HepG2 (cell line): ENCODE measurements at regions not wholly inside any gene's neighbourhood (a gene's known extent, or its start where the extent isn't known, plus 50 kb on each side); places are given as distances from the start of the nearest gene placed in this dataset.
"Not testable (repeated sequence)": the region's sequence is repeated elsewhere in the genome, so short reads cannot be mapped to it uniquely, and the experiment has no call there.

ENCODE experiments used
- ATAC-seq: fragments of 200-7000 bp; cut with Tn5 transposase; 3 replicates; pipeline ENCODE4 v1.9.1; 2020; ENCODE audit warnings: mild to moderate bottlenecking, moderate library complexity
- BruUV-seq: library from RNA; stranded (reverse); fragments of 400-500 nt; replicated peaks from 2 replicates; lab custom pipeline; 2021; lab: Mats Ljungman, UMichigan
- CTCF ChIA-PET: fragments of 300-600 bp; formaldehyde crosslinking; extraction: SDS; loops from one replicate; lab custom pipeline; 2021; ENCODE audit warnings: low total read pairs, inconsistent platforms, low intra/inter-chr PET ratio; lab: Yijun Ruan, JAX
- POLR2A ChIA-PET: fragments of 350-600 bp; sonication (Branson Sonifier 250); formaldehyde crosslinking; loops from one replicate; lab custom pipeline; 2020; ENCODE audit warnings: antibody characterized with exemption, inconsistent platforms; lab: Yijun Ruan, JAX
- DNase-seq: peaks from one replicate; pipeline ENCODE4 v3.0.0-alpha.2; 2015; ENCODE audit warnings: low spot score
- FAIRE-seq: peaks from 3 replicates; lab custom pipeline; 2011; peaks lifted over from hg19 to GRCh38; lab: Jason Lieb, UNC
- H2AFZ ChIP-seq: one replicate; pipeline ENCODE4 v1.6.1; 2011; ENCODE audit warnings: low read length, inconsistent platforms
- H3K27ac ChIP-seq: fragments of 300-600 bp; 3 replicates; pipeline ENCODE4 v1.8.0; 2011; ENCODE audit warnings: mixed run types, mild to moderate bottlenecking, mixed read lengths, low read length, inconsistent platforms; ENCODE audit not compliant: insufficient read depth; ENCODE audit errors: extremely low read length
- H3K27me3 ChIP-seq, 2 experiments: fragments of 200-600 bp in 1 of 2; 2 replicates in 1 of 2; 3 replicates in 1 of 2; pipeline versions ENCODE4 v1.6.0 to v1.8.0; 2011; ENCODE audit warnings: low read length in 2 of 2, mild to moderate bottlenecking in 2 of 2, moderate library complexity in 2 of 2, inconsistent platforms in 1 of 2; ENCODE audit not compliant: insufficient read depth in 2 of 2, control insufficient read depth in 1 of 2
- H3K36me3 ChIP-seq, 2 experiments: fragments of 200-600 bp in 1 of 2; replicated peaks in 1 of 2; 2 replicates in 1 of 2; 3 replicates in 1 of 2; pipeline versions ENCODE4 v1.5.1 to v1.8.0; 2011; ENCODE audit warnings: low read length in 2 of 2, inconsistent platforms in 1 of 2; ENCODE audit not compliant: insufficient read depth in 2 of 2, control insufficient read depth in 1 of 2
- H3K4me1 ChIP-seq: 2 replicates; pipeline ENCODE4 v1.5.1; 2012; ENCODE audit warnings: low read length, inconsistent platforms; ENCODE audit not compliant: insufficient read depth
- H3K4me2 ChIP-seq: 2 replicates; pipeline ENCODE4 v1.6.0; 2011; ENCODE audit warnings: low read depth, low read length, inconsistent platforms
- H3K4me3 ChIP-seq, 3 experiments: fragments of 200-600 bp in 1 of 3; sonication (generic), shearing (Covaris generic) in 1 of 3; replicated peaks in 1 of 3; 2 replicates each; pipeline ENCODE4 v1.5.1; 2011 to 2016; ENCODE audit warnings: low read length in 3 of 3, inconsistent platforms in 2 of 3, low read depth in 2 of 3, mild to moderate bottlenecking in 2 of 3, control low read depth in 1 of 3, mixed read lengths in 1 of 3; ENCODE audit not compliant: insufficient read depth in 1 of 3
- H3K79me2 ChIP-seq: one replicate; pipeline ENCODE4 v1.6.1; 2011; ENCODE audit warnings: low read length, inconsistent platforms; ENCODE audit not compliant: insufficient read depth
- H3K9ac ChIP-seq: 2 replicates; pipeline ENCODE4 v1.6.0; 2011; ENCODE audit warnings: mild to moderate bottlenecking, low read depth, low read length, inconsistent platforms; ENCODE audit not compliant: insufficient read depth
- H3K9me3 ChIP-seq: 2 replicates; pipeline ENCODE4 v1.5.1; 2012; ENCODE audit warnings: mild to moderate bottlenecking, low read length
- H4K20me1 ChIP-seq: 2 replicates; pipeline ENCODE4 v1.6.0; 2011; ENCODE audit warnings: inconsistent platforms, mild to moderate bottlenecking, low read length, moderate library complexity; ENCODE audit not compliant: insufficient read depth
- ARID5B ChIP-seq: IDR thresholded peaks from 2 replicates; pipeline ENCODE4 v1.4.0; 2020; ENCODE audit warnings: mild to moderate bottlenecking, missing genetic modification reagents
- GATAD2A ChIP-seq: IDR thresholded peaks from 2 replicates; pipeline ENCODE4 v1.6.1; 2016
- STAG1 ChIP-seq: sonication (generic); formaldehyde crosslinking; IDR thresholded peaks from 2 replicates; pipeline ENCODE4 v1.4.0; 2020; ENCODE audit warnings: missing genetic modification reagents
- WGBS: methylation state at CpG from one replicate; pipeline ENCODE4 v1.1.6; 2017; ENCODE audit warnings: low lambda C conversion rate; 5-methylcytosine and 5-hydroxymethylcytosine counted together
- in situ Hi-C: cut with HindIII; loops from 2 replicates; pipeline ENCODE4 v1.10.0; 2017; ENCODE audit warnings: low pct_unique_long_range_greater_than_20kb; ENCODE audit not compliant: extremely low pct_ligation_motif_present
- intact Hi-C: fragments of 100-400 bp; cut with micrococcal nuclease; formaldehyde crosslinking; loops from one replicate; pipeline ENCODE4 v1.10.0; 2022; ENCODE audit not compliant: unreplicated experiment
- small RNA-seq, 3 experiments: library from RNA; depleted of rRNA; stranded (forward); fragments of <200 nt; gene quantifications; one replicate each; pipeline ENCODE3, GENCODE V24; 2012; ENCODE audit warnings: low read depth in 2 of 3, low replicate concordance in 1 of 3; ENCODE audit not compliant: insufficient read length in 3 of 3, insufficient read depth in 2 of 3

DNA sequence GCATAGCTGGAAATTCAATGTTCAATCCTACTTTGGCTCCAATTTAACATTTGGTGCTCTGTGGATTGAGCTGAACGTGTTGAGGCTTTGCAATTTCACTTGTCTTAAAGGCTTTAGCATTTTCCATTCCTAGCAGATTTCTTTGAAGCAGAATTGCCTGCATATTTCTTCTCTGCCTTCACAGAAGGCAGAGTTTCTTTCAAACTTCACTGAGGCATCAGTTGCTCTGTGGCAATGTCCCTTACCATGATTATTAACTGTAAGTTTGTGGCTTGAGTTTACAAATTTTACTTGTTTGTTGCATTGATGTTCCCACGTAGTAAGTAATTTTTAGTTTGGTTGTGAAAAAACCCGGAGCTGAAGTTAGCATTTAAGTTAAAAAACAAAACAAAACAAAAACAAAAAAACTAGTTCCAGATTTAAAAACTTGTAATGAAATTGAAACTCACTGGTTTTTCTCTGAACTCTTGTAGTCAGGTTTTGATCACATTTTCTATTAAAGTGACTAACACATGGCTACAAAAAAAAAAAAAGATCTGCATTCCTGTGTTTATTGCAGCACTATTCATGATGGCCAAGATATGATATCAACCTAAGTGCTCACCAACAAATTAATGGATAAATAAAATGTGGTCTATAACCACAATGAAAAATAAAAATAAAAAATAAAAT lies 55.2 kb upstream of the UXS1 start:
- H3K4me1 ChIP-seq, H3K27me3 ChIP-seq, in situ Hi-C loops, H3K9me3 ChIP-seq, H2AFZ ChIP-seq, DNase-seq, BruUV-seq, H3K79me2 ChIP-seq, H4K20me1 ChIP-seq, CTCF ChIA-PET, FAIRE-seq, H3K4me2 ChIP-seq, H3K27ac ChIP-seq, H3K4me3 ChIP-seq, ATAC-seq, H3K36me3 ChIP-seq, intact Hi-C loops, H3K9ac ChIP-seq, POLR2A ChIA-PET: not testable (repeated sequence)
- WGBS, result 48% methylated on average over 3 of the region's 3 CpGs

DNA sequence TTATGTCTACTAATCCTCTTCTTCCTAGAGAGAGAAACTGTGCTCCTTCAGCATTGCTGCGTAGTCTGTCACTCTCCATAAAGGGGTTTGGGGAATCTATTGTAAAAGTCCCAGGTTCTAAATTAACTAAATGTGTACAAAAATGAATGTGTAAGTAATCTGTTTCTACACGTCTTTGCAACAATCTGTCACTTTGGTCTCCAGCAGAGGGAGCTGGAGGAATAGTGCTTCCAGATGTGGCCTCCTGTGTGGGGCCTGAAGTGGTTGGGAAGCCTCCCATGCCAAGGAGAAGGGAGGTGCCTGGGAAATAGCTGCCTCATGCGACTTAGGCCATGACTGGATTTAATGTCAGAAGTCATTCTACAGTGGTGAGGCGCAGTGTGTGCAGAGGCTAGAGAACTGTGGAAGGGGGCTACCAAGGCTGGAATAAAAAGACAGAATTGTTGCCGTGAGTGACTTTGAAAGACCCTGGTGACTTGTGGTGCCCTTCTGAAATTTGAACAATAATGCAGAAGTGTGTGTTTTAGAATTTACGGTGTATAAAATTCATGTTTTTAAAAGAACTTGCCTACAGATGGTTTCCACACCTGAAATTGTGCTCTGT lies 54.5 kb upstream of the UXS1 start:
- H3K4me2 ChIP-seq, in situ Hi-C loops, H3K4me1 ChIP-seq, intact Hi-C loops, H3K79me2 ChIP-seq, POLR2A ChIA-PET, H3K9ac ChIP-seq, H3K27me3 ChIP-seq, BruUV-seq, H4K20me1 ChIP-seq, H2AFZ ChIP-seq, H3K27ac ChIP-seq, H3K4me3 ChIP-seq, H3K9me3 ChIP-seq, DNase-seq, H3K36me3 ChIP-seq: not testable (repeated sequence)
- FAIRE-seq (peak; percentile 28), ATAC-seq (peak; percentile 95)
- CTCF ChIA-PET, result interaction anchor here (0.8 kb wide), 1 partner anchor 294 kb away, joined by 3 read pairs; no protein-coding TSS in a partner anchor
- TF ChIP-seq GATAD2A (CRISPR knock-in tag) (0 out of 2 replicates have a peak, but pooled peaks have one; percentile 34), STAG1 (CRISPR knock-in tag) (peak; percentile 81), ARID5B (CRISPR knock-in tag) (0 out of 2 replicates have a peak, but pooled peaks have one; percentile 17)
- 40% methylated on average over 5 of the region's 6 CpGs for WGBS

Small RNA genes lying in the stretch of these regions (small RNA-seq; reads per million reads assigned to genes)
- 0 reads per million in 3 experiments for gene AC114755.3
